PC-3 (cell line): ENCODE measurements at regions not wholly inside any gene's neighbourhood (a gene's known extent, or its start where the extent isn't known, plus 50 kb on each side); places are given as distances from the start of the nearest gene placed in this dataset.

ENCODE experiments used
- CTCF ChIP-seq: fragments of 300-600 bp; sonication (generic); conservative IDR thresholded peaks from 2 replicates; pipeline ENCODE4 v1.5.1; 2017; ENCODE audit warnings: antibody characterized with exemption, low read depth, mild to moderate bottlenecking, low read length
- EZH2 ChIP-seq: fragments of 300-600 bp; sonication (generic); IDR thresholded peaks from one replicate; pipeline ENCODE4 v1.6.1; 2017; ENCODE audit warnings: antibody characterized with exemption, mild to moderate bottlenecking, low read length; ENCODE audit not compliant: unreplicated experiment
- EZH2phosphoT487 ChIP-seq: fragments of 300-600 bp; sonication (generic); IDR thresholded peaks from 2 replicates; pipeline ENCODE4 v1.6.1; 2018; ENCODE audit warnings: mild to moderate bottlenecking, antibody characterized with exemption, low read length, borderline replicate concordance

GRCh38 chr15:69712991-69713390, 260.4 kb downstream of the RPLP1 start:
- TF ChIP-seq CTCF, result no peak
- TF ChIP-seq EZH2, result no peak
- TF ChIP-seq EZH2phosphoT487, result no peak
